MM.1S (cell line): ENCODE measurements at regions not wholly inside any gene's neighbourhood (a gene's known extent, or its start where the extent isn't known, plus 50 kb on each side); places are given as distances from the start of the nearest gene placed in this dataset.
"Not testable (repeated sequence)": the region's sequence is repeated elsewhere in the genome, so short reads cannot be mapped to it uniquely, and the experiment has no call there.

Source experiments
- EZH2 ChIP-seq: fragments of 300-600 bp; sonication (generic); optimal IDR thresholded peaks from 2 replicates; pipeline ENCODE3; 2017; ENCODE audit warnings: low read depth, mild to moderate bottlenecking, antibody characterized with exemption, low read length, mixed read lengths
- TF ChIP-seq, protein P1 (sequence below): fragments of 300-600 bp; sonication (generic); IDR thresholded peaks from 2 replicates; pipeline ENCODE4 v1.5.1; 2016; ENCODE audit warnings: antibody characterized with exemption, low read length, mixed read lengths

DNA sequence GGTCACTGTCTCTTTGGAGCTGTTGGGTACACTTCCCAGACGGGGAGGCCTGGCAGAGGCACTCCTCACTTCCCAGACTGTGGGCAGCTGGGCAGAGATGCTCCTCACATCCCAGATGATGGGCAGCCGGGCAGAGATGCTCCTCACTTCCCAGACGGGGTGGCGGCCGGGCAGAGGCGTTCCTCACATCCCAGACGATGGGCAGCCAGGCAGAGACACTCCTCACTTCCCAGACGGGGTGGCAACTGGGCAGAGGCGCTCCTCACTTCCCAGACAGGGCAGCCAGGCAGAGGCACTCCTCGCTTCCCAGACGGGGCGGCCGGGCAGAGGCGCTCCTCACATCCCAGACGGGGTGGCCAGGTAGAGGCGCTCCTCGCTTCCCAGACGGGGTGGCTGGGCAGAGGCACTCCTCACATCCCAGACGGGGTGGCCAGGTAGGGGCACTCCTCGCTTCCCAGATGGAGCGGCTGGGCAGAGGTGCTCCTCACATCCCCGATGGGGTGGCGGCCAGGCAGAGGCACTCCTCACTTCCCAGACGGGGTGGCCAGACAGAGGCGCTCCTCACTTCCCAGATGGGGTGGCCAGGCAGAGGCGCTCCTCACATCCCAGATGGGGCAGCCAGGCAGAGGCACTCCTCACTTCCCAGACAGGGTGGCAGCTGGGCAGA is 833.1 kb upstream of the RAG2 start:
- TF ChIP-seq, protein P1, sequence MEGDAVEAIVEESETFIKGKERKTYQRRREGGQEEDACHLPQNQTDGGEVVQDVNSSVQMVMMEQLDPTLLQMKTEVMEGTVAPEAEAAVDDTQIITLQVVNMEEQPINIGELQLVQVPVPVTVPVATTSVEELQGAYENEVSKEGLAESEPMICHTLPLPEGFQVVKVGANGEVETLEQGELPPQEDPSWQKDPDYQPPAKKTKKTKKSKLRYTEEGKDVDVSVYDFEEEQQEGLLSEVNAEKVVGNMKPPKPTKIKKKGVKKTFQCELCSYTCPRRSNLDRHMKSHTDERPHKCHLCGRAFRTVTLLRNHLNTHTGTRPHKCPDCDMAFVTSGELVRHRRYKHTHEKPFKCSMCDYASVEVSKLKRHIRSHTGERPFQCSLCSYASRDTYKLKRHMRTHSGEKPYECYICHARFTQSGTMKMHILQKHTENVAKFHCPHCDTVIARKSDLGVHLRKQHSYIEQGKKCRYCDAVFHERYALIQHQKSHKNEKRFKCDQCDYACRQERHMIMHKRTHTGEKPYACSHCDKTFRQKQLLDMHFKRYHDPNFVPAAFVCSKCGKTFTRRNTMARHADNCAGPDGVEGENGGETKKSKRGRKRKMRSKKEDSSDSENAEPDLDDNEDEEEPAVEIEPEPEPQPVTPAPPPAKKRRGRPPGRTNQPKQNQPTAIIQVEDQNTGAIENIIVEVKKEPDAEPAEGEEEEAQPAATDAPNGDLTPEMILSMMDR: not testable (repeated sequence)
- not testable (repeated sequence) for TF ChIP-seq EZH2
